ENCODE measurements at regions not wholly inside any gene's neighbourhood (a gene's known extent, or its start where the extent isn't known, plus 50 kb on each side); places are given as distances from the start of the nearest gene placed in this dataset.

DNA sequence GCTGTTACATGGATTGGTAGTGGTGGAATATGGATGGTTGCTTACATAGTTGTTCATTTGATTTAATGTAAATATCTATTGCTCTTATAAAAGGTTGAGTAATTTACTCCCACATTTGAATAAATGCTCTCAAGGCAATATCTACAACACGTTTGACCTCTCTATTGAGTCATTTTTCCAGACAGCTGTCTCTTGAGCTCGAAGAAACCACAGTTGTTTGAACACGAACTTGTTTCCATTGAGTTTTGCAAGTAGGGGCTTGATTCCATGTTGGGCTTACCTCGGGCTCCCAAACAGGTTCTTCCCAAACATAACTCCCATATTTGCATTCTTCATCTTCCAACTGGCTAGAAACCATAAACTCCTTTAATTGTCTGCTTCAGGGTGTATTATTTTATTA is 115.0 kb upstream of the HMHB1 start:
- TF ChIP-seq EZH2phosphoT487 (IDR thresholded peaks at IDR 0.05), result no peak
- TF ChIP-seq, protein P1, sequence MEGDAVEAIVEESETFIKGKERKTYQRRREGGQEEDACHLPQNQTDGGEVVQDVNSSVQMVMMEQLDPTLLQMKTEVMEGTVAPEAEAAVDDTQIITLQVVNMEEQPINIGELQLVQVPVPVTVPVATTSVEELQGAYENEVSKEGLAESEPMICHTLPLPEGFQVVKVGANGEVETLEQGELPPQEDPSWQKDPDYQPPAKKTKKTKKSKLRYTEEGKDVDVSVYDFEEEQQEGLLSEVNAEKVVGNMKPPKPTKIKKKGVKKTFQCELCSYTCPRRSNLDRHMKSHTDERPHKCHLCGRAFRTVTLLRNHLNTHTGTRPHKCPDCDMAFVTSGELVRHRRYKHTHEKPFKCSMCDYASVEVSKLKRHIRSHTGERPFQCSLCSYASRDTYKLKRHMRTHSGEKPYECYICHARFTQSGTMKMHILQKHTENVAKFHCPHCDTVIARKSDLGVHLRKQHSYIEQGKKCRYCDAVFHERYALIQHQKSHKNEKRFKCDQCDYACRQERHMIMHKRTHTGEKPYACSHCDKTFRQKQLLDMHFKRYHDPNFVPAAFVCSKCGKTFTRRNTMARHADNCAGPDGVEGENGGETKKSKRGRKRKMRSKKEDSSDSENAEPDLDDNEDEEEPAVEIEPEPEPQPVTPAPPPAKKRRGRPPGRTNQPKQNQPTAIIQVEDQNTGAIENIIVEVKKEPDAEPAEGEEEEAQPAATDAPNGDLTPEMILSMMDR (IDR thresholded peaks at IDR 0.05), result no peak
- TF ChIP-seq EZH2 (IDR thresholded peaks at IDR 0.05), result no peak
- DNase-seq (ENCODE audit: low spot score), result no peak
- H3K27ac ChIP-seq, result no peak overlapping the region
- Mint-ChIP-seq H3K27ac (no peak overlapping the region), H3K9me3 (no peaks in the 10 kb centered on the region), H3K4me1 (no peaks in the 10 kb centered on the region), H3K27me3 (ENCODE audit: insufficient read depth, low read depth) (no peaks in the 10 kb centered on the region), H3K4me3 (no peak overlapping the region), H3K36me3 (no peaks in the 10 kb centered on the region)
- H3K9ac ChIP-seq, result no peak overlapping the region
- H3K9me3 ChIP-seq (ENCODE audit: low read depth), result no peaks in the 10 kb centered on the region
- H3K4me1 ChIP-seq, result no peaks in the 10 kb centered on the region
- no peak overlapping the region for H3K4me3 ChIP-seq
- H2AFZ ChIP-seq (replicated peaks), result no peak overlapping the region
- no peaks in the 10 kb centered on the region for H3K36me3 ChIP-seq
- no peak overlapping the region for H3K4me2 ChIP-seq
- no peaks in the 10 kb centered on the region for H3K79me2 ChIP-seq (ENCODE audit: low read depth)
- no peaks in the 10 kb centered on the region for H3K27me3 ChIP-seq
- H3F3A ChIP-seq (ENCODE audit: low read depth), result no peaks in the 10 kb centered on the region
- no peaks in the 10 kb centered on the region for H4K20me1 ChIP-seq (ENCODE audit: low read depth)

DNA sequence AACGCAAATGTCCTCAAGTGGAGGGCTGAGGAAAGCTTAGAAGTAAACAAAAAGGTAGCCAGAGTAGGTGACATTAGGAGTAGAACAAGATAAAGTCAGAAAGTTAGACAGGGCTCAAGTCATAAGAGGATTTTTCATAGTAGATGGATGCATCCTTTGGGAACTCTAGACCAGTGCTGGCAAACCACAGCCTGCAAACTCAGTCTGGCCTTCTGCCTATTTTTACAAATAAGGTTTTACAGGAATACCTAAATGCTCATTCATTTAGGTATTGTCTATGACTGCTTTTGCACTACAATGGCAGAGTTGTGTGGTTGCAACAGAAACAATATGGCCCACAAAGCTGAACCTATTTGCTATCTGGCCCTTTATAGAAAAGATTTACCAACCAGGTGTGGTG is 116.0 kb upstream of the HMHB1 start:
- no peaks in the 10 kb centered on the region for H3K36me3 Mint-ChIP-seq
- Histone ChIP-seq H3F3A (ENCODE audit: low read depth) (no peaks in the 10 kb centered on the region), H3K4me2 (no peak overlapping the region), H3K27ac (no peak overlapping the region), H3K4me3 (no peak overlapping the region), H4K20me1 (ENCODE audit: low read depth) (no peaks in the 10 kb centered on the region), H2AFZ (replicated peaks) (no peak overlapping the region), H3K4me1 (no peaks in the 10 kb centered on the region), H3K9ac (no peak overlapping the region), H3K36me3 (no peaks in the 10 kb centered on the region), H3K27me3 (no peaks in the 10 kb centered on the region), H3K9me3 (ENCODE audit: low read depth) (no peaks in the 10 kb centered on the region), H3K79me2 (ENCODE audit: low read depth) (no peaks in the 10 kb centered on the region)
- H3K9me3 Mint-ChIP-seq, result no peaks in the 10 kb centered on the region
- H3K27me3 Mint-ChIP-seq (ENCODE audit: insufficient read depth, low read depth), result no peaks in the 10 kb centered on the region
- H3K4me3 Mint-ChIP-seq, result no peak overlapping the region
- H3K4me1 Mint-ChIP-seq, result no peaks in the 10 kb centered on the region
- TF ChIP-seq EZH2phosphoT487 (IDR thresholded peaks at IDR 0.05), result no peak
- TF ChIP-seq, protein P1 (IDR thresholded peaks at IDR 0.05), result no peak
- H3K27ac Mint-ChIP-seq, result no peak overlapping the region
- no peak for DNase-seq (ENCODE audit: low spot score)

DNA sequence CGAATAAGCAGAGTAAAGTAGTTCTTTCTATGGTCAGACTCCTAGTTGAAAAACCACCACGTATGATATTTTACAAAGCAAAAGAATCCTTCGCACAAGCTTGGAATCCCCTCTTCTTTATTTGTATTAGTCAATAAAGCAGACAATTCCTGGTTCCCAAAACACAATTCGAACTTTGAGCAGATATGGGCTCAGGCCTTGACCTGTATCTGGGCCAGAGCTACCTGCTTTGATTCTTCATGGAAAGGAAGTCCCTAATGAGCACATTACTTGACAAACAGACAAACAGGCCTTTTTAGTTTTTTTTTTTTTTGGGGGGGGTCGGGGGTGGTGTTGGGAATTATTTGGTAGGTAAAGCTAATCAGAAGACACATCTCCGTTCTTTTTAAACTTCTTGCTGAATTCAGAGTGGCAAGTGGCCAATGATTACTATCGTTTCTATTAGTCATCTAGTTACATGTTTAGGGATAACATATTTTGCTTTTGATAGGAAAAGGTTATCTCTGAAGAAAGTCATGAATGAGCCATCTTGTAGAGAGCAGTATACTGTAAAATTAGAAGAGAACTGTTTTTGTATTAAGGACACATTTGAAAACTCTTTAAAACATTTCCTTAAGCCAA is 116.6 kb upstream of the HMHB1 start:
- no peaks in the 10 kb centered on the region for H3K9me3 ChIP-seq (ENCODE audit: low read depth)
- H3K27ac ChIP-seq, result no peak overlapping the region
- H3K27me3 Mint-ChIP-seq (ENCODE audit: insufficient read depth, low read depth), result no peaks in the 10 kb centered on the region
- H3K27ac Mint-ChIP-seq, result no peak overlapping the region
- no peaks in the 10 kb centered on the region for H3F3A ChIP-seq (ENCODE audit: low read depth)
- peaks cover 4% of the 10 kb centered on the region for H3K9me3 Mint-ChIP-seq
- no peak overlapping the region for H3K9ac ChIP-seq
- no peak overlapping the region for H3K4me3 Mint-ChIP-seq
- DNase-seq (ENCODE audit: low spot score), result no peak
- no peak overlapping the region for H3K4me3 ChIP-seq
- H3K4me1 Mint-ChIP-seq, result no peaks in the 10 kb centered on the region
- no peaks in the 10 kb centered on the region for H3K27me3 ChIP-seq
- no peak for TF ChIP-seq EZH2 (IDR thresholded peaks at IDR 0.05)
- TF ChIP-seq, protein P1 (IDR thresholded peaks at IDR 0.05), result no peak
- TF ChIP-seq EZH2phosphoT487 (IDR thresholded peaks at IDR 0.05), result no peak
- no peak overlapping the region for H2AFZ ChIP-seq (replicated peaks)
- no peaks in the 10 kb centered on the region for H3K36me3 Mint-ChIP-seq
- H3K79me2 ChIP-seq (ENCODE audit: low read depth), result no peaks in the 10 kb centered on the region
- H3K4me2 ChIP-seq, result no peak overlapping the region
- no peaks in the 10 kb centered on the region for H3K4me1 ChIP-seq
- H4K20me1 ChIP-seq (ENCODE audit: low read depth), result no peaks in the 10 kb centered on the region
- H3K36me3 ChIP-seq, result no peaks in the 10 kb centered on the region
